GM23338 (cell line): ENCODE measurements at regions not wholly inside any gene's neighbourhood (a gene's known extent, or its start where the extent isn't known, plus 50 kb on each side); places are given as distances from the start of the nearest gene placed in this dataset.

Experiments used
- ATAC-seq: fragments of 200-7000 bp; cut with Tn5 transposase; 3 replicates; pipeline ENCODE4 v1.9.1; 2020
- DNase-seq: peaks from one replicate; pipeline ENCODE4 v3.0.0-alpha.2; 2015; ENCODE audit warnings: low spot score
- H2AFZ ChIP-seq: fragments of 200-600 bp; sonication (generic); 2 replicates; pipeline ENCODE4 v1.8.0; 2016; ENCODE audit warnings: antibody characterized with exemption, mild to moderate bottlenecking, moderate library complexity
- H3F3A ChIP-seq: fragments of 200-600 bp; sonication (generic); replicated peaks from 2 replicates; pipeline ENCODE4 v1.8.0; 2017; ENCODE audit warnings: antibody characterized with exemption, mixed run types, low read depth
- H3K27ac ChIP-seq: fragments of 200-600 bp; sonication (generic); 2 replicates; pipeline ENCODE4 v1.6.1; 2016; ENCODE audit warnings: low read depth
- H3K27me3 ChIP-seq: fragments of 200-600 bp; sonication (generic); 2 replicates; pipeline ENCODE4 v1.8.0; 2016; ENCODE audit warnings: mild to moderate bottlenecking, mixed run types, moderate library complexity; ENCODE audit not compliant: insufficient read depth
- H3K36me3 ChIP-seq: fragments of 200-600 bp; sonication (generic); 2 replicates; pipeline ENCODE4 v1.8.0; 2016; ENCODE audit warnings: mild to moderate bottlenecking; ENCODE audit not compliant: insufficient read depth
- H3K4me1 ChIP-seq: fragments of 200-600 bp; sonication (generic); 2 replicates; pipeline ENCODE4 v1.8.0; 2016; ENCODE audit warnings: mild to moderate bottlenecking, moderate library complexity; ENCODE audit not compliant: insufficient read depth
- H3K4me2 ChIP-seq: fragments of 200-600 bp; sonication (generic); 2 replicates; pipeline ENCODE4 v1.7.1; 2017; ENCODE audit warnings: mixed run types
- H3K4me3 ChIP-seq: fragments of 200-600 bp; sonication (generic); 2 replicates; pipeline ENCODE4 v1.6.1; 2016; ENCODE audit warnings: mixed run types
- H3K79me2 ChIP-seq: fragments of 200-600 bp; sonication (generic); replicated peaks from 2 replicates; pipeline ENCODE4 v1.8.0; 2017; ENCODE audit warnings: mild to moderate bottlenecking; ENCODE audit not compliant: insufficient read depth
- H3K9me2 ChIP-seq: fragments of 200-600 bp; sonication (generic); 2 replicates; pipeline ENCODE4 v1.8.0; 2017; ENCODE audit not compliant: insufficient read depth
- H4K20me1 ChIP-seq: fragments of 200-600 bp; sonication (generic); replicated peaks from 2 replicates; pipeline ENCODE4 v1.8.0; 2017; ENCODE audit warnings: mild to moderate bottlenecking; ENCODE audit not compliant: insufficient read depth
- H3K27ac Mint-ChIP-seq: 2 replicates; pipeline ENCODE4 v1.8.0; 2020; ENCODE audit warnings: inconsistent platforms, mild to moderate bottlenecking, moderate library complexity, mixed read lengths
- H3K27me3 Mint-ChIP-seq: 3 replicates; pipeline ENCODE4 v1.8.0; 2022; ENCODE audit warnings: low read depth, mild to moderate bottlenecking, moderate library complexity, mixed read lengths, inconsistent platforms; ENCODE audit not compliant: insufficient read depth, poor library complexity
- H3K36me3 Mint-ChIP-seq: 3 replicates; pipeline ENCODE4 v1.8.0; 2021; ENCODE audit warnings: low read depth, mild to moderate bottlenecking, inconsistent platforms, moderate library complexity, mixed read lengths
- H3K4me1 Mint-ChIP-seq: 3 replicates; pipeline ENCODE4 v1.8.0; 2020; ENCODE audit warnings: mild to moderate bottlenecking, inconsistent platforms, mixed read lengths
- H3K4me3 Mint-ChIP-seq: 3 replicates; pipeline ENCODE4 v1.8.0; 2021; ENCODE audit warnings: moderate library complexity, mild to moderate bottlenecking, inconsistent platforms, mixed read lengths
- H3K9me3 Mint-ChIP-seq: 3 replicates; pipeline ENCODE4 v1.8.0; 2020; ENCODE audit warnings: moderate library complexity, mild to moderate bottlenecking, inconsistent platforms, mixed read lengths
- CREB1 ChIP-seq: fragments of 250-450 bp; sonication (Bioruptor Pico); IDR thresholded peaks from 2 replicates; pipeline ENCODE4 v1.5.0; 2020; ENCODE audit warnings: low read depth, mild to moderate bottlenecking, moderate library complexity
- CTCF ChIP-seq, 2 experiments: fragments of 200-600 bp in 1 of 2; sonication (generic) in 1 of 2; conservative IDR thresholded peaks; 2 replicates each; pipeline versions ENCODE4 v1.5.1 to v1.6.1; 2016 to 2017; ENCODE audit warnings: antibody characterized with exemption in 2 of 2, low read depth in 2 of 2, mild to moderate bottlenecking in 2 of 2, moderate library complexity in 1 of 2
- ETS1 ChIP-seq: IDR thresholded peaks from 2 replicates; pipeline ENCODE4 v1.6.1; 2016; ENCODE audit warnings: antibody characterized with exemption
- POLR2AphosphoS5 ChIP-seq: IDR thresholded peaks from 2 replicates; pipeline ENCODE4 v1.6.1; 2016; ENCODE audit warnings: antibody characterized with exemption, low read depth
- REST ChIP-seq: IDR thresholded peaks from one replicate; pipeline ENCODE4 v1.6.1; 2018; ENCODE audit warnings: antibody characterized with exemption; ENCODE audit not compliant: unreplicated experiment
- STAT1 ChIP-seq: IDR thresholded peaks from one replicate; pipeline ENCODE4 v1.6.1; 2016; ENCODE audit warnings: antibody characterized with exemption; ENCODE audit not compliant: unreplicated experiment
- ZNF114 ChIP-seq: fragments of 250-450 bp; sonication (Bioruptor Pico); IDR thresholded peaks from 2 replicates; pipeline ENCODE4 v1.5.0; 2020; ENCODE audit warnings: mild to moderate bottlenecking, moderate library complexity
- ZNF331 ChIP-seq: fragments of 250-450 bp; sonication (Bioruptor Pico); IDR thresholded peaks from 2 replicates; pipeline ENCODE4 v1.5.0; 2020; ENCODE audit warnings: low read depth, mild to moderate bottlenecking, moderate library complexity
- TF ChIP-seq, protein P1 (sequence below): fragments of 250-450 bp; sonication (Bioruptor Pico); IDR thresholded peaks from 2 replicates; pipeline ENCODE4 v1.5.0; 2020; ENCODE audit warnings: mild to moderate bottlenecking, moderate library complexity

GRCh38 chrX:104510801-104511200 lies 55.2 kb upstream of the IL1RAPL2 start (continued):
- TF ChIP-seq, protein P1, sequence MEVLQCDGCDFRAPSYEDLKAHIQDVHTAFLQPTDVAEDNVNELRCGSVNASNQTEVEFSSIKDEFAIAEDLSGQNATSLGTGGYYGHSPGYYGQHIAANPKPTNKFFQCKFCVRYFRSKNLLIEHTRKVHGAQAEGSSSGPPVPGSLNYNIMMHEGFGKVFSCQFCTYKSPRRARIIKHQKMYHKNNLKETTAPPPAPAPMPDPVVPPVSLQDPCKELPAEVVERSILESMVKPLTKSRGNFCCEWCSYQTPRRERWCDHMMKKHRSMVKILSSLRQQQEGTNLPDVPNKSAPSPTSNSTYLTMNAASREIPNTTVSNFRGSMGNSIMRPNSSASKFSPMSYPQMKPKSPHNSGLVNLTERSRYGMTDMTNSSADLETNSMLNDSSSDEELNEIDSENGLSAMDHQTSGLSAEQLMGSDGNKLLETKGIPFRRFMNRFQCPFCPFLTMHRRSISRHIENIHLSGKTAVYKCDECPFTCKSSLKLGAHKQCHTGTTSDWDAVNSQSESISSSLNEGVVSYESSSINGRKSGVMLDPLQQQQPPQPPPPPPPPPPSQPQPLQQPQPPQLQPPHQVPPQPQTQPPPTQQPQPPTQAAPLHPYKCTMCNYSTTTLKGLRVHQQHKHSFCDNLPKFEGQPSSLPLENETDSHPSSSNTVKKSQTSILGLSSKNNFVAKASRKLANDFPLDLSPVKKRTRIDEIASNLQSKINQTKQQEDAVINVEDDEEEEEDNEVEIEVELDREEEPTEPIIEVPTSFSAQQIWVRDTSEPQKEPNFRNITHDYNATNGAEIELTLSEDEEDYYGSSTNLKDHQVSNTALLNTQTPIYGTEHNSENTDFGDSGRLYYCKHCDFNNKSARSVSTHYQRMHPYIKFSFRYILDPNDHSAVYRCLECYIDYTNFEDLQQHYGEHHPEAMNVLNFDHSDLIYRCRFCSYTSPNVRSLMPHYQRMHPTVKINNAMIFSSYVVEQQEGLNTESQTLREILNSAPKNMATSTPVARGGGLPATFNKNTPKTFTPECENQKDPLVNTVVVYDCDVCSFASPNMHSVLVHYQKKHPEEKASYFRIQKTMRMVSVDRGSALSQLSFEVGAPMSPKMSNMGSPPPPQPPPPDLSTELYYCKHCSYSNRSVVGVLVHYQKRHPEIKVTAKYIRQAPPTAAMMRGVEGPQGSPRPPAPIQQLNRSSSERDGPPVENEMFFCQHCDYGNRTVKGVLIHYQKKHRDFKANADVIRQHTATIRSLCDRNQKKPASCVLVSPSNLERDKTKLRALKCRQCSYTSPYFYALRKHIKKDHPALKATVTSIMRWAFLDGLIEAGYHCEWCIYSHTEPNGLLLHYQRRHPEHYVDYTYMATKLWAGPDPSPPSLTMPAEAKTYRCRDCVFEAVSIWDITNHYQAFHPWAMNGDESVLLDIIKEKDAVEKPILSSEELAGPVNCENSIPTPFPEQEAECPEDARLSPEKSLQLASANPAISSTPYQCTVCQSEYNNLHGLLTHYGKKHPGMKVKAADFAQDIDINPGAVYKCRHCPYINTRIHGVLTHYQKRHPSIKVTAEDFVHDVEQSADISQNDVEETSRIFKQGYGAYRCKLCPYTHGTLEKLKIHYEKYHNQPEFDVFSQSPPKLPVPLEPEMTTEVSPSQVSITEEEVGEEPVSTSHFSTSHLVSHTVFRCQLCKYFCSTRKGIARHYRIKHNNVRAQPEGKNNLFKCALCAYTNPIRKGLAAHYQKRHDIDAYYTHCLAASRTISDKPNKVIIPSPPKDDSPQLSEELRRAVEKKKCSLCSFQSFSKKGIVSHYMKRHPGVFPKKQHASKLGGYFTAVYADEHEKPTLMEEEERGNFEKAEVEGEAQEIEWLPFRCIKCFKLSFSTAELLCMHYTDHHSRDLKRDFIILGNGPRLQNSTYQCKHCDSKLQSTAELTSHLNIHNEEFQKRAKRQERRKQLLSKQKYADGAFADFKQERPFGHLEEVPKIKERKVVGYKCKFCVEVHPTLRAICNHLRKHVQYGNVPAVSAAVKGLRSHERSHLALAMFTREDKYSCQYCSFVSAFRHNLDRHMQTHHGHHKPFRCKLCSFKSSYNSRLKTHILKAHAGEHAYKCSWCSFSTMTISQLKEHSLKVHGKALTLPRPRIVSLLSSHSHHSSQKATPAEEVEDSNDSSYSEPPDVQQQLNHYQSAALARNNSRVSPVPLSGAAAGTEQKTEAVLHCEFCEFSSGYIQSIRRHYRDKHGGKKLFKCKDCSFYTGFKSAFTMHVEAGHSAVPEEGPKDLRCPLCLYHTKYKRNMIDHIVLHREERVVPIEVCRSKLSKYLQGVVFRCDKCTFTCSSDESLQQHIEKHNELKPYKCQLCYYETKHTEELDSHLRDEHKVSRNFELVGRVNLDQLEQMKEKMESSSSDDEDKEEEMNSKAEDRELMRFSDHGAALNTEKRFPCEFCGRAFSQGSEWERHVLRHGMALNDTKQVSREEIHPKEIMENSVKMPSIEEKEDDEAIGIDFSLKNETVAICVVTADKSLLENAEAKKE (CRISPR knock-in tag): no peak
- TF ChIP-seq POLR2AphosphoS5: no peak
- TF ChIP-seq REST: no peak
- TF ChIP-seq ZNF114: no peak

DNA sequence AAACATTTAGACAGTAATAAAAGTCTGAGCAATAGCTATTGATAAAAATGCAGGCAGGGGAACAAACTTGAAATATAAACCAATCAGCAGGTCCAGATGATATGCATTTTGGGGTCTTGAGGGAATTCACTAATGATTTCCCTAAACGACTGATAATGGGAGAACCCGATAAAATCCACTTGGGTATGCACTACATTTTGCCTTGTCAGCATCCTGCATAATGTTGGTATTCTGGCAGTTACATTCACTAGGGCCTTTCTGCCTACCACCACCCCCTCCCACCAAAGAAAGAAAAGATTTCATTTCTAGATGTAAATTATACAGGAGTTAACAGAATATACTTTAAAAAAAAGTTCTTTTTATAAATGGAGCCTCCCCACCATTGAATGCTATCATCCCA lies 63.5 kb upstream of the IL1RAPL2 start:
- H3K36me3 Mint-ChIP-seq: no peaks in the 10 kb centered on the region
- no peaks in the 10 kb centered on the region for H3K4me1 ChIP-seq
- H3F3A ChIP-seq: no peaks in the 10 kb centered on the region
- no peaks in the 10 kb centered on the region for H3K27me3 ChIP-seq
- H3K4me3 Mint-ChIP-seq: no peak overlapping the region
- no peaks in the 10 kb centered on the region for H3K9me2 ChIP-seq
- no peaks in the 10 kb centered on the region for H3K36me3 ChIP-seq
- H3K27me3 Mint-ChIP-seq: peaks cover 1% of the 10 kb centered on the region
- H3K4me1 Mint-ChIP-seq: peaks cover 3% of the 10 kb centered on the region; the same call in 1 of the 3 replicates
- no peak overlapping the region for H3K4me2 ChIP-seq
- H2AFZ ChIP-seq: no peak overlapping the region
- no peak for ATAC-seq
- no peak for DNase-seq
- H3K27ac Mint-ChIP-seq: no peak overlapping the region
- H3K27ac ChIP-seq: no peak overlapping the region
- H3K9me3 Mint-ChIP-seq: no peaks in the 10 kb centered on the region; the same call in 2 of the 3 replicates
- H3K79me2 ChIP-seq: no peaks in the 10 kb centered on the region
- no peak overlapping the region for H3K4me3 ChIP-seq
- H4K20me1 ChIP-seq: no peaks in the 10 kb centered on the region
- TF ChIP-seq STAT1: no peak
- no peak for TF ChIP-seq CTCF (conservative IDR thresholded peaks at IDR 0.05; ENCODE audit: low read depth in 2 of 2)
- TF ChIP-seq REST: no peak
- no peak for TF ChIP-seq ZNF331
- TF ChIP-seq CREB1 (CRISPR knock-in tag): no peak
- TF ChIP-seq ETS1: no peak
